Neural cell (in vitro differentiated cells): ENCODE measurements at regions not wholly inside any gene's neighbourhood (a gene's known extent, or its start where the extent isn't known, plus 50 kb on each side); places are given as distances from the start of the nearest gene placed in this dataset.

Experiments
- H2AFZ ChIP-seq: fragments of 200-600, 300-800 bp; sonication (generic), shearing (Covaris generic); 2 replicates; pipeline ENCODE4 v1.6.0; 2014; ENCODE audit warnings: low read depth, mild to moderate bottlenecking, antibody characterized with exemption, low read length, moderate library complexity
- H3F3A ChIP-seq: fragments of 200-600 bp; shearing (Covaris generic); 2 replicates; pipeline ENCODE4 v1.6.1; 2016; ENCODE audit warnings: mild to moderate bottlenecking, moderate library complexity, mixed read lengths, antibody characterized with exemption, low read length; ENCODE audit not compliant: insufficient read depth, poor library complexity, severe bottlenecking
- H3K27ac ChIP-seq: fragments of 200-600, 300-800 bp; sonication (generic), shearing (Covaris generic); 2 replicates; pipeline ENCODE4 v1.5.1; 2014; ENCODE audit warnings: mild to moderate bottlenecking, low read length, moderate library complexity
- H3K27me3 ChIP-seq: fragments of 300-800, 200-600 bp; sonication (generic), shearing (Covaris generic); 2 replicates; pipeline ENCODE4 v1.6.0; 2014; ENCODE audit warnings: mild to moderate bottlenecking, low read depth, low read length, moderate library complexity; ENCODE audit not compliant: insufficient read depth
- H3K36me3 ChIP-seq: fragments of 300-800, 200-600 bp; sonication (generic), shearing (Covaris generic); 2 replicates; pipeline ENCODE4 v1.5.1; 2014; ENCODE audit warnings: mild to moderate bottlenecking, antibody characterized with exemption, low read length, moderate library complexity; ENCODE audit not compliant: insufficient read depth
- H3K4me2 ChIP-seq: fragments of 300-800, 200-600 bp; sonication (generic), shearing (Covaris generic); 2 replicates; pipeline ENCODE4 v1.6.0; 2014; ENCODE audit warnings: mild to moderate bottlenecking, low read length
- H3K4me3 ChIP-seq: fragments of 300-800, 200-600 bp; sonication (generic), shearing (Covaris generic); 2 replicates; pipeline ENCODE4 v1.5.1; 2014; ENCODE audit warnings: mild to moderate bottlenecking, low read length, moderate library complexity
- H3K79me2 ChIP-seq: fragments of 200-600 bp; shearing (Covaris generic); replicated peaks from 2 replicates; pipeline ENCODE4 v1.6.0; 2014; ENCODE audit warnings: mild to moderate bottlenecking, low read length, moderate library complexity; ENCODE audit not compliant: insufficient read depth
- H3K9ac ChIP-seq: fragments of 300-800, 200-600 bp; sonication (generic), shearing (Covaris generic); 2 replicates; pipeline ENCODE4 v1.6.1; 2016; ENCODE audit warnings: mild to moderate bottlenecking, low read length, mixed read lengths
- H3K9me2 ChIP-seq: fragments of 200-600 bp; shearing (Covaris generic); 2 replicates; pipeline ENCODE4 v1.6.1; 2016; ENCODE audit warnings: mild to moderate bottlenecking, low read length, mixed read lengths; ENCODE audit not compliant: insufficient read depth
- H3K9me3 ChIP-seq: fragments of 200-600, 300-800 bp; sonication (generic), shearing (Covaris generic); 2 replicates; pipeline ENCODE4 v1.6.1; 2016; ENCODE audit warnings: mild to moderate bottlenecking, mixed run types, low read length, moderate library complexity, mixed read lengths
- H4K20me1 ChIP-seq: fragments of 200-600 bp; shearing (Covaris generic); 2 replicates; pipeline ENCODE4 v1.6.1; 2016; ENCODE audit warnings: mild to moderate bottlenecking, mixed run types; ENCODE audit not compliant: insufficient read depth
- CTCF ChIP-seq: fragments of 450-650 bp; IDR thresholded peaks from 2 replicates; pipeline ENCODE4 v1.5.1; 2014; ENCODE audit warnings: antibody characterized with exemption, mild to moderate bottlenecking, moderate library complexity; ENCODE audit not compliant: poor library complexity, severe bottlenecking
- EP300 ChIP-seq: fragments of 450-650 bp; conservative IDR thresholded peaks from 2 replicates; pipeline ENCODE4 v1.6.1; 2014; ENCODE audit warnings: antibody characterized with exemption, mild to moderate bottlenecking, moderate library complexity; ENCODE audit not compliant: poor library complexity, severe bottlenecking
- EZH2 ChIP-seq: fragments of 200-600, 300-800 bp; shearing (Covaris generic), sonication (generic); IDR thresholded peaks from 2 replicates; pipeline ENCODE4 v1.6.1; 2014; ENCODE audit warnings: antibody characterized with exemption, low read length, borderline replicate concordance, mild to moderate bottlenecking; ENCODE audit not compliant: insufficient read depth, poor library complexity, severe bottlenecking
- MXI1 ChIP-seq: fragments of 450-650 bp; conservative IDR thresholded peaks from 2 replicates; pipeline ENCODE4 v1.6.1; 2014; ENCODE audit warnings: antibody characterized with exemption, mild to moderate bottlenecking; ENCODE audit not compliant: poor library complexity, severe bottlenecking
- POLR2AphosphoS5 ChIP-seq: IDR thresholded peaks from 2 replicates; pipeline ENCODE4 v1.6.1; 2012
- RAD21 ChIP-seq: fragments of 450-650 bp; conservative IDR thresholded peaks from 2 replicates; pipeline ENCODE4 v1.6.1; 2014; ENCODE audit warnings: antibody characterized with exemption, mild to moderate bottlenecking, moderate library complexity
- REST ChIP-seq: IDR thresholded peaks from 2 replicates; pipeline ENCODE4 v1.6.1; 2012; ENCODE audit warnings: borderline replicate concordance
- SMC3 ChIP-seq: fragments of 450-650 bp; conservative IDR thresholded peaks from 2 replicates; pipeline ENCODE4 v1.6.1; 2014; ENCODE audit warnings: antibody characterized with exemption, mild to moderate bottlenecking, moderate library complexity; ENCODE audit not compliant: poor library complexity
- TAF1 ChIP-seq: IDR thresholded peaks from 2 replicates; pipeline ENCODE4 v1.6.1; 2012; ENCODE audit warnings: low read depth

- Histone ChIP-seq H3K79me2 (no peaks in the 10 kb centered on the region), H3K9ac (peak overlapping the region; percentile 42), H4K20me1 (no peaks in the 10 kb centered on the region), H3K4me2 (no peak overlapping the region), H3K9me3 (no peaks in the 10 kb centered on the region), H2AFZ (no peak overlapping the region), H3F3A (peaks cover 7% of the 10 kb centered on the region), H3K36me3 (no peaks in the 10 kb centered on the region), H3K27ac (peak overlapping the region; percentile 89), H3K9me2 (no peaks in the 10 kb centered on the region), H3K27me3 (no peaks in the 10 kb centered on the region), H3K4me3 (no peak overlapping the region)
- TF ChIP-seq POLR2AphosphoS5 (no peak), REST (no peak), SMC3 (no peak), RAD21 (no peak), CTCF (no peak), MXI1 (no peak), TAF1 (no peak), EP300 (no peak), EZH2 (no peak)
These were observed 87.8 kb upstream of the PRKD1 start for GRCh38 chr14:30015489-30015888.

DNA sequence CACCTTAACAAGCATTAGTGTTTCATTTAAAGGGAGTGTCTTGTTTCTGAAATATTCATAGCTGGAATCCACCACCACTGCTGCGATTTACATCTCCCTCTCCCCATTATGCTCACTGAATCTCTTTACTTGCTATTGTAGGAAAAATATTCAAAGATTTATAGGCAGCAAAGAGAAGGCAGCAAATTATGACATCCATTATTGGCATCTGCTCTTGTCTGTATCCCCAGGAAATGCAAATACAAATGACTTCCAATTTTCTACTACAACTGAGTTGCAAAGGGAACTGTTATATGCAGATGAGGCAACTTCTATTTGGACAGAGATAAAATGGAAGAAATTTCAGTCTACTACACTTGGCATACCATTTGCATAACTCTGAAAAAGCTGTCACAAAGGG is 88.4 kb upstream of the PRKD1 start:
- Histone ChIP-seq H4K20me1 (no peaks in the 10 kb centered on the region), H3K79me2 (no peaks in the 10 kb centered on the region), H3K27me3 (no peaks in the 10 kb centered on the region), H3K9me2 (no peaks in the 10 kb centered on the region), H2AFZ (no peak overlapping the region), H3K9me3 (no peaks in the 10 kb centered on the region), H3F3A (peaks cover 7% of the 10 kb centered on the region), H3K36me3 (no peaks in the 10 kb centered on the region), H3K4me3 (no peak overlapping the region), H3K9ac (peak overlapping the region; percentile 42), H3K4me2 (no peak overlapping the region), H3K27ac (peak overlapping the region; percentile 89)
- TF ChIP-seq REST (peak; percentile 54), EZH2 (no peak), SMC3 (peak; percentile 31), POLR2AphosphoS5 (peak; percentile 79), CTCF (no peak), RAD21 (peak; percentile 36), EP300 (peak; percentile 93), MXI1 (no peak), TAF1 (no peak)
